Fibroblast of skin of scalp (primary cell): ENCODE measurements at regions not wholly inside any gene's neighbourhood (a gene's known extent, or its start where the extent isn't known, plus 50 kb on each side); places are given as distances from the start of the nearest gene placed in this dataset.

Source experiments
- DNase-seq: peaks from one replicate; pipeline ENCODE4 v3.0.0-alpha.2; 2013

- DNase-seq = peak; percentile 77
Measured at GRCh38 chr1:31127266-31127665, 61.7 kb upstream of the PUM1 start.

GRCh38 chr1:31122741-31123140, 57.2 kb upstream of the PUM1 start:
- DNase-seq = no peak

- no peak for DNase-seq
Measured at GRCh38 chr1:31122101-31122735, 56.7 kb upstream of the PUM1 start.

GRCh38 chr1:31120783-31121180, 55.3 kb upstream of the PUM1 start:
- no peak for DNase-seq

GRCh38 chr1:31116022-31116421, 50.5 kb upstream of the PUM1 start:
- DNase-seq = no peak
